HEK293 (cell line): ENCODE measurements at regions not wholly inside any gene's neighbourhood (a gene's known extent, or its start where the extent isn't known, plus 50 kb on each side); places are given as distances from the start of the nearest gene placed in this dataset.

Source experiments
- CTCF ChIA-PET: fragments of 350-600 bp; formaldehyde crosslinking; extraction: SDS; loops from one replicate; lab custom pipeline; 2021; ENCODE audit warnings: antibody characterized with exemption; lab: Yijun Ruan, JAX
- POLR2A ChIA-PET: fragments of 300-600 bp; formaldehyde crosslinking; extraction: SDS; loops from one replicate; lab custom pipeline; 2020; ENCODE audit warnings: antibody characterized with exemption, inconsistent platforms; lab: Yijun Ruan, JAX
- H3K27ac ChIP-seq: fragments of 200-500 bp; sonication (Bioruptor generic); 2 replicates; pipeline ENCODE4 v1.5.1; 2014; ENCODE audit warnings: low read depth, low read length, control low read depth, inconsistent platforms; ENCODE audit errors: extremely low read depth
- H3K36me3 ChIP-seq, 2 experiments: fragments of 200-500 bp in 1 of 2; sonication (Bioruptor generic) in 1 of 2; 1 replicate in 1 of 2; 2 replicates in 1 of 2; pipeline ENCODE4 v1.5.1; 2014 to 2017; ENCODE audit warnings: inconsistent platforms in 2 of 2, low read length in 2 of 2; ENCODE audit not compliant: control insufficient read depth in 2 of 2, insufficient read depth in 1 of 2
- H3K4me1 ChIP-seq: fragments of 200-500 bp; sonication (Bioruptor generic); 2 replicates; pipeline ENCODE4 v1.5.1; 2014; ENCODE audit warnings: mild to moderate bottlenecking, low read length, inconsistent platforms; ENCODE audit not compliant: control insufficient read depth, insufficient read depth
- H3K4me3 ChIP-seq: 2 replicates; pipeline ENCODE4 v1.5.1; 2011; ENCODE audit warnings: low read depth, mild to moderate bottlenecking, control low read depth, low read length, moderate library complexity
- H3K9me3 ChIP-seq: fragments of 200-500 bp; sonication (Bioruptor generic); 2 replicates; pipeline ENCODE4 v1.5.1; 2014; ENCODE audit warnings: low read depth, low read length, inconsistent platforms; ENCODE audit not compliant: control insufficient read depth, insufficient read depth
- GLI4 ChIP-seq: fragments of 450-650 bp; formaldehyde crosslinking; IDR thresholded peaks from 2 replicates; pipeline ENCODE4 v1.5.1; 2016; ENCODE audit warnings: missing biosample characterization, missing genetic modification characterization
- GLIS2 ChIP-seq: fragments of 450-650 bp; formaldehyde crosslinking; IDR thresholded peaks from 2 replicates; pipeline ENCODE4 v1.5.1; 2016; ENCODE audit warnings: missing biosample characterization, missing genetic modification characterization
- HOXD13 ChIP-seq: sonication (generic); formaldehyde crosslinking; IDR thresholded peaks from 2 replicates; pipeline ENCODE4 v1.8.0; 2022; ENCODE audit warnings: missing genetic modification reagents, borderline replicate concordance
- SP7 ChIP-seq: fragments of 450-650 bp; formaldehyde crosslinking; IDR thresholded peaks from 2 replicates; pipeline ENCODE4 v1.5.1; 2016; ENCODE audit warnings: missing biosample characterization, missing genetic modification characterization
- ZBTB11 ChIP-seq: fragments of 450-650 bp; formaldehyde crosslinking; conservative IDR thresholded peaks from 2 replicates; pipeline ENCODE4 v1.5.1; 2016; ENCODE audit warnings: low read depth, missing biosample characterization, missing genetic modification characterization
- ZNF16 ChIP-seq: fragments of 450-650 bp; formaldehyde crosslinking; IDR thresholded peaks from 2 replicates; pipeline ENCODE4 v1.5.1; 2016; ENCODE audit warnings: low read depth, missing biosample characterization, missing genetic modification characterization
- ZNF24 ChIP-seq: fragments of 450-650 bp; formaldehyde crosslinking; IDR thresholded peaks from 2 replicates; pipeline ENCODE4 v1.5.1; 2016; ENCODE audit warnings: missing biosample characterization, missing genetic modification characterization
- ZNF248 ChIP-seq: fragments of 450-650 bp; formaldehyde crosslinking; IDR thresholded peaks from 2 replicates; pipeline ENCODE4 v1.5.1; 2017; ENCODE audit warnings: missing biosample characterization, missing genetic modification characterization
- ZNF280C ChIP-seq: fragments of 450-650 bp; formaldehyde crosslinking; IDR thresholded peaks from 2 replicates; pipeline ENCODE4 v1.5.1; 2016; ENCODE audit warnings: missing biosample characterization, missing genetic modification characterization
- ZNF501 ChIP-seq: fragments of 450-650 bp; formaldehyde crosslinking; IDR thresholded peaks from 2 replicates; pipeline ENCODE4 v1.5.1; 2016; ENCODE audit warnings: missing biosample characterization, missing genetic modification characterization
- ZNF510 ChIP-seq: fragments of 450-650 bp; formaldehyde crosslinking; IDR thresholded peaks from 2 replicates; pipeline ENCODE4 v1.5.1; 2018; ENCODE audit warnings: mild to moderate bottlenecking, missing genetic modification characterization, missing biosample characterization; ENCODE audit not compliant: insufficient replicate concordance
- ZNF645 ChIP-seq: fragments of 450-650 bp; formaldehyde crosslinking; IDR thresholded peaks from 2 replicates; pipeline ENCODE4; 2016; ENCODE audit warnings: missing biosample characterization, missing genetic modification characterization
- ZNF658 ChIP-seq: fragments of 450-650 bp; formaldehyde crosslinking; IDR thresholded peaks from 2 replicates; pipeline ENCODE4; 2016; ENCODE audit warnings: missing biosample characterization, missing genetic modification characterization
- ZNF660 ChIP-seq: fragments of 450-650 bp; IDR thresholded peaks from 2 replicates; pipeline ENCODE4 v1.5.1; 2018; ENCODE audit warnings: missing biosample characterization, mild to moderate bottlenecking, missing genetic modification characterization
- ZNF776 ChIP-seq: fragments of 450-650 bp; formaldehyde crosslinking; IDR thresholded peaks from 2 replicates; pipeline ENCODE4 v1.5.0; 2017; ENCODE audit warnings: missing biosample characterization, missing genetic modification characterization, borderline replicate concordance
- ZNF792 ChIP-seq: fragments of 450-650 bp; formaldehyde crosslinking; IDR thresholded peaks from 2 replicates; pipeline ENCODE4 v1.5.1; 2016; ENCODE audit warnings: missing biosample characterization, missing genetic modification characterization
- TF ChIP-seq, protein P1 (sequence below): fragments of 450-650 bp; formaldehyde crosslinking; IDR thresholded peaks from 2 replicates; pipeline ENCODE4 v1.5.1; 2016; ENCODE audit warnings: missing biosample characterization, missing genetic modification characterization

DNA sequence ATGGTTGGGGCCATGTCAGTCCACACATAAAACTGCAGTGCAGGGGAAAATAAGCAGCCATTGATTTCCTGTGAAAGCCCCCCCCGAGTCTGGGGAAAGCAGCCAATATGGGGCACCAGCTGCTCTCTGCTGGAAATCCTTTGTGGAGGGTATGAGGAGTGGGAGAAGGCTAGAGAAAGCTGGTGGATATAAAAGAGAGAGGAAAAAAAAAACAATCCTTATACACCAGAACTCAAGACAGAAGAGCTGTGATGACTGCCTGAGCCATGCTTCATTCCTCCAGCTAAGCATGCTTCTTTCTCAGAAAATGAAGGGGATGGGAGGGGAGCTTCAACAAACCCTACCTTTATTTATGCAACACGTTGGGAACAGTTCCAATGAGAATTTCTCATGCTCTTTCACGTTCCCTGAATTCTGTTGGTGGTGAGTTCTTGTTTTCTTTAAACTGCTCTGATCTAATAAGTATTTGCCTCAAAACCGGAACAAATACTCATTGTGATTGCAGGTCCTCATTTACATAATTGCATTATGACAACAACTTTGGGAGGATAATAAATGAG, 688.0 kb upstream of the SEMA6A start:
- POLR2A ChIA-PET: no interaction called here
- TF ChIP-seq ZNF248 (tag by site-specific recombination) (no peak), GLI4 (no peak), GLIS2 (tag by site-specific recombination) (no peak), ZNF658 (tag by site-specific recombination) (no peak), ZNF660 (no peak), ZBTB11 (tag by site-specific recombination) (no peak), ZNF645 (tag by site-specific recombination) (no peak), ZNF792 (tag by site-specific recombination) (no peak), ZNF510 (no peak), ZNF280C (tag by site-specific recombination) (no peak), ZNF776 (tag by site-specific recombination) (no peak), ZNF501 (tag by site-specific recombination) (no peak), HOXD13 (no peak), ZNF24 (tag by site-specific recombination) (no peak)
- TF ChIP-seq, protein P1, sequence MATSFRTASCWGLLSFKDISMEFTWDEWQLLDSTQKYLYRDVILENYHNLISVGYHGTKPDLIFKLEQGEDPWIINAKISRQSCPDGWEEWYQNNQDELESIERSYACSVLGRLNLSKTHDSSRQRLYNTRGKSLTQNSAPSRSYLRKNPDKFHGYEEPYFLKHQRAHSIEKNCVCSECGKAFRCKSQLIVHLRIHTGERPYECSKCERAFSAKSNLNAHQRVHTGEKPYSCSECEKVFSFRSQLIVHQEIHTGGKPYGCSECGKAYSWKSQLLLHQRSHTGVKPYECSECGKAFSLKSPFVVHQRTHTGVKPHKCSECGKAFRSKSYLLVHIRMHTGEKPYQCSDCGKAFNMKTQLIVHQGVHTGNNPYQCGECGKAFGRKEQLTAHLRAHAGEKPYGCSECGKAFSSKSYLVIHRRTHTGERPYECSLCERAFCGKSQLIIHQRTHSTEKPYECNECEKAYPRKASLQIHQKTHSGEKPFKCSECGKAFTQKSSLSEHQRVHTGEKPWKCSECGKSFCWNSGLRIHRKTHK (tag by site-specific recombination): no peak

DNA sequence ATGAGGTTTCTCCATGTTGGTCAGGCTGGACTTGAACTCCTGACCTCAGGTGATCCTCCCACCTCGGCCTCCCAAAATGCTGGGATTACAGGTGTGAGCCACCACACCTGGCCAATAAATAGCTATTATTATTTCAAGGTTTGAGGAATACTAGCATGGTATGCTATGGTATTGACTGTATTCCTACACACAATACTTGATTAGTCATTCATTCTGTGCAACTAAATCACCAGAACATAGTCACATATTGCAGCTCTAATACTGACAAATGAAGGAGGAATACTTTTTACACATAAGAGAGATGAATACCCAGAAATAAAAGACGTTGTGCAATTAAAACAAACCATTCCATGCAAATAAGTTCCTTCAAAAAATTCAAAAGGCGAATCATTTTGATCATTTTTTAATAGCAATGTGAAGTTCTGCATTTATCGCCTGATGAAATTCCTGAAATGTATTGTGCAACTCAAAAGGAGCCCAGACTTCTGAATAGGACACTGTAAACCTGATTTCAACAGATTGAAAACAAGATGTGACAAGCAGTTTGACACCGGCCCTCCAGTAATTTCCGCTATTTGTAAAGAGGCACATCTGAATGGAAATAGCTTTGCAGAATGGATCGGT, 687.4 kb upstream of the SEMA6A start:
- H3K9me3 ChIP-seq: no peaks in the 10 kb centered on the region
- POLR2A ChIA-PET: no interaction called here
- no peaks in the 10 kb centered on the region for H3K4me1 ChIP-seq
- H3K4me3 ChIP-seq: no peak overlapping the region
- TF ChIP-seq SP7 (tag by site-specific recombination) (no peak), ZNF16 (tag by site-specific recombination) (no peak)
- CTCF ChIA-PET: no interaction called here
- no peaks in the 10 kb centered on the region for H3K36me3 ChIP-seq
- no peak overlapping the region for H3K27ac ChIP-seq

More for the DNA sequence above, 688.0 kb upstream of the SEMA6A start:
- no peak overlapping the region for H3K27ac ChIP-seq
- no peaks in the 10 kb centered on the region for H3K9me3 ChIP-seq
- H3K36me3 ChIP-seq: no peaks in the 10 kb centered on the region
- no peaks in the 10 kb centered on the region for H3K4me1 ChIP-seq
- CTCF ChIA-PET: no interaction called here
- no peak overlapping the region for H3K4me3 ChIP-seq
